Activated T-cell treated with anti-CD3 and anti-CD28 coated beads, Interleukin-2, amount 50 U/mL, for 4 hours (primary cell): ENCODE measurements at regions not wholly inside any gene's neighbourhood (a gene's known extent, or its start where the extent isn't known, plus 50 kb on each side); places are given as distances from the start of the nearest gene placed in this dataset.
"Not testable (repeated sequence)": the region's sequence is repeated elsewhere in the genome, so short reads cannot be mapped to it uniquely, and the experiment has no call there.

Experiments
- ATAC-seq, 2 donors: fragments of 200-7000 bp; cut with Tn5 transposase; one replicate each; pipeline ENCODE4 v1.10.0; 2021
- DNase-seq: peaks from one replicate; pipeline ENCODE4 v3.0.0-alpha.2; 2020
- H3K27me3 Mint-ChIP-seq: one replicate; pipeline ENCODE4 v1.8.0; 2021; ENCODE audit warnings: low read depth, mixed read lengths
- H3K36me3 Mint-ChIP-seq: one replicate; pipeline ENCODE4 v1.8.0; 2022; ENCODE audit warnings: mixed read lengths; ENCODE audit not compliant: insufficient read depth
- H3K4me1 Mint-ChIP-seq: one replicate; pipeline ENCODE4 v1.8.0; 2021; ENCODE audit warnings: low read depth, mixed read lengths
- H3K4me3 Mint-ChIP-seq: one replicate; pipeline ENCODE4 v1.8.0; 2021; ENCODE audit warnings: mild to moderate bottlenecking, moderate library complexity, mixed read lengths
- H3K9me3 Mint-ChIP-seq: one replicate; pipeline ENCODE4 v1.8.0; 2021; ENCODE audit warnings: mixed read lengths

DNA sequence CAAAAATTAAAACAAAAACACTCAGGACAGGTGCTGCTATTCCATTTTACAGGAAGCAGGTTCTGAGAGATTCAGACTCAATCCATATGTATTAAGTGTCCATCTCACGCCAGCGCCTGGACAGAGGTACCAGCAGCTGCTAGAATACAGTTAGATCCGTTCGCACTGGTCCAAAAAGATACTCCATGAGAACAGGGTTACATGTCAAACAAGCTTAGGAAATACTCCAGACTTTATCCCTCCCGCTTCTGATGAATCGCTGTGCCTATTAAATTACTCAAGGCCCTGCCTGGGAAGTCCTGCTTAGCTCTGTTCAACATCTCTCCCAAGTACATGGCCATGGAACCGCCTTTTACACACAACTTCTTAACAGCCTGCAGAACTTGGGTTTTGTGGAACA, 50.2 kb upstream of the SLC35C1 start:
- Mint-ChIP-seq H3K36me3 (no peaks in the 10 kb centered on the region), H3K27me3 (peaks cover 50% of the 10 kb centered on the region), H3K4me3 (no peak overlapping the region), H3K4me1 (no peaks in the 10 kb centered on the region), H3K9me3 (no peaks in the 10 kb centered on the region)
- no peak for ATAC-seq
- DNase-seq, result no peak

- ATAC-seq, result no peak
- H3K4me3 Mint-ChIP-seq, result no peak overlapping the region
- no peaks in the 10 kb centered on the region for H3K9me3 Mint-ChIP-seq
- no peaks in the 10 kb centered on the region for H3K4me1 Mint-ChIP-seq
- H3K27me3 Mint-ChIP-seq, result peaks cover 50% of the 10 kb centered on the region
- DNase-seq, result no peak
- no peaks in the 10 kb centered on the region for H3K36me3 Mint-ChIP-seq
Measured at GRCh38 chr11:45754261-45754709, 50.7 kb upstream of the SLC35C1 start.

DNA sequence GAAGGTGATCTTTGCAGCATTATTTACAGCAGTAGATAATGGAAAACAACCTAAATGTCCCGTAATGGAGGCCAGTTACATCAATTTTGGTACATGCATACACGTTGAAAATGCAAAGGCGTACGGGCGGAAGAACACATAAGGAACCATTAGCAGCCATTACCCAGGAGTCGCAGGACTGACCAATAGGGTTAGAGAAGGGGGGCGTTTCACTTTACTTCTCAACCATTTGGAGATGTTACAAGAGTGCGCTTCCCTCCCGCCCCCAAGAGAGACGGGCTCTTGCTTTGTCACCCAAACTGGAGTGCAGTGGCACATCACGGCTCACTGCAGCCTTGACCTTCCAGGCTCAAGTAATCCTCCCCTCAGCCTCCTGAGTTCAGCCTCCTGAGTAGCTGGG, 52.8 kb upstream of the SLC35C1 start:
- H3K4me3 Mint-ChIP-seq, result no peak overlapping the region
- no peaks in the 10 kb centered on the region for H3K4me1 Mint-ChIP-seq
- H3K9me3 Mint-ChIP-seq, result no peaks in the 10 kb centered on the region
- no peak for DNase-seq
- no peaks in the 10 kb centered on the region for H3K36me3 Mint-ChIP-seq
- peaks cover 45% of the 10 kb centered on the region for H3K27me3 Mint-ChIP-seq
- no peak for ATAC-seq

GRCh38 chr11:45751430-45751829, 53.5 kb upstream of the SLC35C1 start:
- peaks cover 39% of the 10 kb centered on the region for H3K27me3 Mint-ChIP-seq
- H3K9me3 Mint-ChIP-seq, result no peaks in the 10 kb centered on the region
- no peaks in the 10 kb centered on the region for H3K4me1 Mint-ChIP-seq

GRCh38 chr11:45750439-45750838, 54.5 kb upstream of the SLC35C1 start:
- no peak for ATAC-seq
- Mint-ChIP-seq H3K27me3 (peaks cover 34% of the 10 kb centered on the region), H3K36me3 (no peaks in the 10 kb centered on the region), H3K4me3 (no peak overlapping the region), H3K9me3 (no peaks in the 10 kb centered on the region), H3K4me1 (no peaks in the 10 kb centered on the region)
- no peak for DNase-seq

More at GRCh38 chr11:45751430-45751829, 53.5 kb upstream of the SLC35C1 start:
- ATAC-seq (no peak), DNase-seq (no peak)
- no peak overlapping the region for H3K4me3 Mint-ChIP-seq
- H3K36me3 Mint-ChIP-seq, result no peaks in the 10 kb centered on the region

GRCh38 chr11:45748801-45749200, 56.1 kb upstream of the SLC35C1 start:
- no peak for ATAC-seq
- H3K4me1 Mint-ChIP-seq, result no peaks in the 10 kb centered on the region
- no peaks in the 10 kb centered on the region for H3K36me3 Mint-ChIP-seq
- H3K4me3 Mint-ChIP-seq, result no peak overlapping the region
- H3K27me3 Mint-ChIP-seq, result peaks cover 35% of the 10 kb centered on the region
- no peaks in the 10 kb centered on the region for H3K9me3 Mint-ChIP-seq
- no peak for DNase-seq

- DNase-seq (no peak), ATAC-seq (no peak)
- Mint-ChIP-seq H3K27me3 (peaks cover 11% of the 10 kb centered on the region), H3K9me3 (no peaks in the 10 kb centered on the region), H3K4me1 (no peaks in the 10 kb centered on the region), H3K36me3 (no peaks in the 10 kb centered on the region), H3K4me3 (no peak overlapping the region)
Measured at GRCh38 chr11:45745065-45745811, 59.7 kb upstream of the SLC35C1 start.

DNA sequence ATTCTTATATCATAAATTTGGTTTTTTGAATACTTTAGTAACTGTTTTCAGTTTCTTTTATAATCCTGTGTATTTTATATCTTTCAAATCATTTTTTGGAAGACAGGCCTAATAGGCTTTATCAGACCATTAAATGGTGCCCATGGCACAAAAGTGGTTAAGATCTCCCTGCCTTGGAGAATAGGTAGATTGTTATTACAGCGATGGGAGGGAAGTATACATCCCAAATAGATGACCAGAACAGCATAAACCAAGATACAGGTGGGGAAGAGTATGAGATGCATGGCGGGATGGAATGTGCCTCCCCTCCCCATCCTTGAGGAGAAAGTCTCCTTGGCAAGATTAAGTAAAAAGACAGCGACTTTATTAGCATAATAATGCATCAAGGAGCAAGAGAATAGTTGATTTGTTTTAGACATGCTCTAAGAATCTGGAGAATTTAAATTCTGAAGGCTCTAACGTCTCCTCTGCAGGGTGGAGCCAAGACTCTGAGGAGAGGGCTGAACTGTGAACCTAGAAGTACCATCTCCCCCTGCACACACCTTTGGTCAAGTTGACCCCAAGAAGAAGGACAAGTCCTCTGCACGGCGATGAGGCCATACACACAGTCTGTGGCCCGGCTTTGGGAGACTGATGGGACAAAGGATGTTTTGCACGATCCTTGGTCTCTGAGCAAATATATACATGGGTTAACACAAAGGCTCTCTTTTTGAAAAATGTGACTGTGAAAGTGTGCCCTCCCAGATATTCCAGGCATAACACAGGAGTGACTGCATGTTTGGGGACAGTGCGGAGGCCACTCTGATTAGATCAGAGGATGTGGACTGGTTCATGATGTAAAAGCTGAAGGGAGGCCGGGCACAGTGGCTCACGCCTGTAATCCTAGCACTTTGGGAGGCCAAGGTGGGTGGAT, 61.1 kb upstream of the SLC35C1 start:
- Mint-ChIP-seq H3K27me3 (peaks cover 10% of the 10 kb centered on the region), H3K9me3 (no peaks in the 10 kb centered on the region), H3K36me3 (no peaks in the 10 kb centered on the region), H3K4me3 (no peak overlapping the region), H3K4me1 (no peaks in the 10 kb centered on the region)
- DNase-seq (no peak), ATAC-seq (no peak)

DNA sequence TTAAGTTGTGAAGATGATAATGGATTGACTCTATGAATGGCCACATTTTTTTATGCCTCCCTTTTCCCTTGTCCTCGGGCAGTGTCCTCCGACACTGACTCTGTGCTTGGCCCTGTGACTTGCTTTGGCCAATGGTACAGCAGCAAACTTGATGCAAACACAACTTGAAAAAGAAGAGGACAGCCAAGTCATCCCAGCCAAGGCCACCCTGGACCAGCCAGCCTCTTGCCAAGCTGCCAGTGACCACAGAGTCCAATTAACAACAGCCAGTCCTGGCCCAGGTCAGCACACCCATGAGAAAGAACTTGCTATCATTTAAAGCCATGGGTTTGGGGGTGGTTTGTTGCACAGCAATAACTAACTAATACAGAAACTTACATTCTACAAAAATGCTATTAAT, 63.4 kb upstream of the SLC35C1 start:
- H3K4me3 Mint-ChIP-seq, result no peak overlapping the region
- no peaks in the 10 kb centered on the region for H3K36me3 Mint-ChIP-seq
- H3K4me1 Mint-ChIP-seq, result peaks cover 6% of the 10 kb centered on the region
- H3K27me3 Mint-ChIP-seq, result peaks cover 10% of the 10 kb centered on the region
- no peaks in the 10 kb centered on the region for H3K9me3 Mint-ChIP-seq
- no peak for DNase-seq
- ATAC-seq, result no peak

- Mint-ChIP-seq H3K9me3 (no peaks in the 10 kb centered on the region), H3K36me3 (no peaks in the 10 kb centered on the region), H3K4me3 (no peak overlapping the region), H3K27me3 (peaks cover 10% of the 10 kb centered on the region), H3K4me1 (peaks cover 6% of the 10 kb centered on the region)
- DNase-seq (no peak), ATAC-seq (no peak)
Measured at GRCh38 chr11:45741032-45741431, 63.9 kb upstream of the SLC35C1 start.

DNA sequence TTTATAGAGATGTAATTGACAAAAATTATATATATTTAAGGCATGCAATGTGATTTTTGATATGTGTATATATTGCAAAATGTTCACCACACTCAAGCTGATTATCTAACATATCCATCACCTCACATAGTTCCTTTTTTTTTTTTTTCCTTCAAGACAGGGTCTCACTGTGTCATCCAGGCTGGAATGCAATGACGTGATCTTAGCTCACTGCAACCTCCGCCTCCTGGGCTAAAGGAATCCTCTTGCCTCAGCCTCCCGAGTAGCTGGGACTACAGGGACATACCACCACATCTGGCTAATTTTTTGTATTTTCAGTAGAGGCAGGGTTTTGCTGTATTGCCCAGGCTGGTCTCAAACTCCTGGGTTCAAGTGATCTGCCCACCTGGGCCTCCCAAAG, 65.1 kb upstream of the SLC35C1 start:
- no peaks in the 10 kb centered on the region for H3K9me3 Mint-ChIP-seq
- ATAC-seq (no peak), DNase-seq (no peak)
- no peaks in the 10 kb centered on the region for H3K36me3 Mint-ChIP-seq
- peaks cover 6% of the 10 kb centered on the region for H3K4me1 Mint-ChIP-seq
- peaks cover 10% of the 10 kb centered on the region for H3K27me3 Mint-ChIP-seq
- H3K4me3 Mint-ChIP-seq, result no peak overlapping the region

- H3K9me3 Mint-ChIP-seq, ATAC-seq: not testable (repeated sequence)
Measured at GRCh38 chr11:45739071-45739470, 65.9 kb upstream of the SLC35C1 start.

DNA sequence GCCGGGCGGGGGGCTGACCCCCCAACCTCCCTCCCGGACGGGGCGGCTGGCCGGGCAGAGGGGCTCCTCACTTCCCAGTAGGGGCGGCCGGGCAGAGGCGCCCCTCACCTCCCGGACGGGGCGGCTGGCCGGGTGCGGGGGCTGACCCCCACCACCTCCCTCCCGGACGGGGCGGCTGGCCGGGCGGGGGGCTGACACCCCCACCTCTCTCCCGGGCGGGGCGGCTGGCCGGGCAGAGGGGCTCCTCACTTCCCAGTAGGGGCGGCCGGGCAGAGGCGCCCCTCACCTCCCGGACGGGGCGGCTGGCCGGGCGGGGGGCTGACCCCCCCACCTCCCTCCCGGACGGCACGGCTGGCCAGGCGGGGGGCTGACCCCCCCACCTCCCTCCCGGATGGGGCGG, 66.8 kb upstream of the SLC35C1 start:
- not testable (repeated sequence) for H3K27me3 Mint-ChIP-seq, DNase-seq, ATAC-seq, H3K4me1 Mint-ChIP-seq, H3K4me3 Mint-ChIP-seq, H3K36me3 Mint-ChIP-seq, H3K9me3 Mint-ChIP-seq

More at GRCh38 chr11:45739071-45739470, 65.9 kb upstream of the SLC35C1 start:
- H3K4me1 Mint-ChIP-seq, H3K4me3 Mint-ChIP-seq, H3K36me3 Mint-ChIP-seq, DNase-seq, H3K27me3 Mint-ChIP-seq: not testable (repeated sequence)

DNA sequence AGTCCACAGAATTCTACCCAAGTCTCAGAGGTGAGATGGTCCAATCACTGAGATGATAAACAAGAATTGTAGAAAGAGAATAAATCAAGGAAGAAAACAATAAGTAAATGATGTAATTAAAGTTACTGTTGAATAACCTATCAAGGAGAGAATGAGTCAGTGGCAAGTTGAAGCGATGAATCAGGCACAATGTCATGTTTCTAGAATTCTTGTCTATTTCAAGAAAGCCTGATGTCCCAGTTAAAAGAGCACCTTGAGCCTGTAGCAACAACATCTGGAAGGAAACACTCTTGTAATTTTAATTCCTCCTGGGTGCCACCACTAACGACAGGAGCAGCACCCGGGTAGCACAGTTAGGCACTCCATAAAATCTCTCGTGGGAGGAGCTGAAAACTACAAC, 67.9 kb upstream of the SLC35C1 start:
- Mint-ChIP-seq H3K9me3 (no peaks in the 10 kb centered on the region), H3K36me3 (no peaks in the 10 kb centered on the region), H3K4me3 (no peak overlapping the region), H3K27me3 (peaks cover 6% of the 10 kb centered on the region), H3K4me1 (peaks cover 6% of the 10 kb centered on the region)
- peak in 1 of 2 donors; percentile 41 for ATAC-seq
- no peak for DNase-seq

GRCh38 chr11:45736424-45736823, 68.5 kb upstream of the SLC35C1 start:
- DNase-seq (no peak), ATAC-seq (no peak)
- Mint-ChIP-seq H3K4me3 (no peak overlapping the region), H3K9me3 (no peaks in the 10 kb centered on the region), H3K36me3 (no peaks in the 10 kb centered on the region), H3K4me1 (peaks cover 6% of the 10 kb centered on the region), H3K27me3 (peaks cover 6% of the 10 kb centered on the region)
